ENCODE measurements at regions not wholly inside any gene's neighbourhood (a gene's known extent, or its start where the extent isn't known, plus 50 kb on each side); places are given as distances from the start of the nearest gene placed in this dataset.
"Not testable (repeated sequence)": the region's sequence is repeated elsewhere in the genome, so short reads cannot be mapped to it uniquely, and the experiment has no call there.

DNA sequence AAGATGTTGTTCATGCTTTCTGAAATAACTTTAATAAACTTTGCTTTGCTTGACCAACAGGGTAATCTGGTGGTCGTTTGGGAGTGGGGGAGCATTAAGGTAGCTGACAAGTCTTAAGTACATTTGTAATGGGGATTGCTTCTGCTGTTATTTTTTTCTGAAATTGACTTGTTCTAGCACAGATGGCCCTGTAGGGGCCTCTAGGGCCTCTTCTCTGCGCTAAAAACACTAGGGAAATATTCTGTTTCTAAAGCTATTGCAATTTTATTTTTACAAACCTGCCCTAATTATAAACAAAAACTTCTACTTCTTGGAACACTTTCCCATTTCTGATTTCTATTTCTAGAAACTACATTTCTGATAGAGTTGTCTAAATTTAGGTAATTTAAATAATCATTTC is 191.3 kb upstream of the KCNJ3 start:
- DNase-seq = no peak

GRCh38 chr2:154518872-154519271 is 179.6 kb upstream of the KCNJ3 start:
- no peak for DNase-seq

- DNase-seq = not testable (repeated sequence)
Measured at GRCh38 chr2:154520951-154521350, 177.5 kb upstream of the KCNJ3 start.

DNA sequence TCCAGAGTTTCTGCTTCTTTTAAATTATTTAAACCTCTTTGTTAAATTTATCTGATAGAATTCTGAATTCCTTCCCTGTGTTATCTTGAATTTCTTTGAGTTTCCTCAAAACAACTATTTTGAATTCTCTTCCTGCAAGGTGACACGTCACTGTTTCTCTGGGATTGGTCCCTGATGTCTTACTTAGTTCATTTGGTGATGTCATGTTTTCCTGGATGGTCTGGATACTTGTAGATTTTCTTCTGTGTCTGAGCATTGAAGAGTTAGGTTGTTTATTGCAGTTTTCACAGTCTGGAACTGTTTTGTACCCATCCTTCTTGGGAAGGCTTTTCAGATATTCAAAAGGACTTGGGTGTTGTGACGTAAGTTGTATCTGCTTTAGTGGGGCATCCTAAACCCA is 172.3 kb upstream of the KCNJ3 start:
- no peak for DNase-seq

GRCh38 chr2:154527962-154528361 is 170.5 kb upstream of the KCNJ3 start:
- no peak for DNase-seq

GRCh38 chr2:154532004-154532403 is 166.5 kb upstream of the KCNJ3 start:
- DNase-seq = no peak

DNA sequence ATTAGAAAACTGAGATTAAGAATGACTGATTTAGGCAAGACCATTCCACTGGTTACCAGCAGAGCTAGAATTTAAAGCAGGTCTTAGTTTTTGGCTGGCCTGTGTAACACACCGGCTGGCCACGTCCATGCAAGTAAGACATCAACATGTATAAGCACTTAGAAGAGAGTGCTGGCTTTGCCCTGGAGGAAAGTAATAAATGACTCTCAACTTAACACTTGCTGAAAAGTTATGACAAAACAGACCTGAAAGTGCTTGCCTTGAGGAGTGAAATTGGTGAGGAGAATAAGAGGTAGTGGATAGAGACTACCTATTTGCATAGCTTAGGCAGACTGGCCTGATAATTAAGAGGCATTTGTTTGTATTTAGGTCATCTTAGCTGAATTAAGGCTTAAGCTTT is 165.7 kb upstream of the KCNJ3 start:
- no peak for DNase-seq

- DNase-seq = no peak
Measured at GRCh38 chr2:154533300-154533940, 165.1 kb upstream of the KCNJ3 start.

DNA sequence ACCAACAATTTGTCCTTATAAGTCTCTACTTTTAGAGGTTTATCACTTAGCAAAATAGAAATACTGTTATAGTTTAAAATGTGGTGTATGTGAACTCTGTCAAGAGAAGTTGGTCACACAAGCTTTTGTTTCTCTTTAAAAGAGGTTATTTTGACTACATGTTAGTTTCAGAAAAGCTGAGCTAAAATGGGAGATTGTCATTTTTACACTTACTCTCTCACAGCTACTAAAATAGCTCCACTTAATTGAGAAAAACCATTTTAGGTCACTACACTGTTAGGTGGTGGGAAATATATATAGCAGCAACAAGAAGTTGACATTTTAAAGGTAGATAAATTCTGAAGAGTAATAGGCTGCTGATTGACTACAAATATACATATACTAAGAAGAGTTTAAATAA is 161.5 kb upstream of the KCNJ3 start:
- DNase-seq = no peak

- DNase-seq = no peak
Measured at GRCh38 chr2:154537843-154538450, 160.5 kb upstream of the KCNJ3 start.

GRCh38 chr2:154546341-154546740 is 152.2 kb upstream of the KCNJ3 start:
- DNase-seq = no peak

DNA sequence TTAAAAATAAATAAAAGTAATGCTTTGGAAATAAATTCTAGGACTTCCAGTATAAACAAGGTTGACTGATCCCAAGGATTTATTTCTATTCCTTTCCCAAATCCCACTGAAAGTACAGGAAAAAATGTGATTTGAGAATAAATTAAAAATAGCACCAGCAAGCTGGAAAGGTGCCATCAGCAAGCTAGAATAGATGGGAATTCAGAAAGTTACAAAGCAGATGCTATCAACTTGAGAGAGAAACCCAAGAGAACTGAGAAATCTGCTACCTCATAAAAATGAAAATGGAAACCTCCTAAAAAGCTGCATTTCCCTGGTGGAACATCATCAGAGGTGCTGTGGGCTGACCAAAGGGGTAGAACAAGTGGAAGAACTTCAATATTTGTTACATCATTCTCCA is 148.6 kb upstream of the KCNJ3 start:
- DNase-seq = no peak

GRCh38 chr2:154551649-154552048 is 146.8 kb upstream of the KCNJ3 start:
- DNase-seq = no peak

GRCh38 chr2:154554046-154554445 is 144.4 kb upstream of the KCNJ3 start:
- no peak for DNase-seq

DNA sequence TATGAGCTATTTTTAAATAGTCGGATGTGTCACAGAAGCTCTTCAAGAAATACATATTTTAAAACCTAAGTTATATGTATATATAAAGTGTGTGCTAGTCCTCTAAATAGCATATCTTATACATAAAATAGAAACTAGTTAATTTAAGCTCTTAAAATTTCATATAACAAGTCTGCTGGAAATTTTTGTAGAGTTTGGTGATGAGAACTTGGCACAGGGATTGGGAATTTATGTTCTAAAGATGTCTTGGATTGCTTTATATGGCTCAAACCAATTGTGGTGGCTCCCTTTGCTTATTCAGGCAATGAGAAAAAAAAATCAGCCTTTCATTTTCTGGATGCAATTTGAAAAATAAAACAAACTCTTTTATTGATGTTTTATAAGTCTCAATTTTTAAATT is 142.8 kb upstream of the KCNJ3 start:
- DNase-seq = no peak

GRCh38 chr2:154556146-154556545 is 142.3 kb upstream of the KCNJ3 start:
- no peak for DNase-seq

DNA sequence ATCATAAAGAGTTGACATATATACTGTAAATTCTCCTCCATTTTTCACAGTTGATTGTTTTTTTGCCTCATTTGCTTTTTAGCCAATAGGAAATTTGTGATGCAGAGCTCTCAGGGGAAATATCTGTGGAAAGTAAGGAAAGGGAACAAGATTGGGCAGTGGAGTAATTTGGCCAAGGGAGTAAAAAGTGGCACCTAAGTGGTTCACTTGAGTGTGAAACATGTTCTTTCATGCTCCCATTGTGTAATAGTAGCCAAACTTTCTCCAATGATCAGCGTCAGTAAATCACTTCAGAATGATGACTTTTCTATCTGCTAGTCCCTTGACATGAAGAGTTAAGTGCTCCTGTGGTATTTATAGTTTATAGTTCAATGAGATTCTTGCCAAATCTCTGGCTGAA is 141.9 kb upstream of the KCNJ3 start:
- DNase-seq = no peak

DNA sequence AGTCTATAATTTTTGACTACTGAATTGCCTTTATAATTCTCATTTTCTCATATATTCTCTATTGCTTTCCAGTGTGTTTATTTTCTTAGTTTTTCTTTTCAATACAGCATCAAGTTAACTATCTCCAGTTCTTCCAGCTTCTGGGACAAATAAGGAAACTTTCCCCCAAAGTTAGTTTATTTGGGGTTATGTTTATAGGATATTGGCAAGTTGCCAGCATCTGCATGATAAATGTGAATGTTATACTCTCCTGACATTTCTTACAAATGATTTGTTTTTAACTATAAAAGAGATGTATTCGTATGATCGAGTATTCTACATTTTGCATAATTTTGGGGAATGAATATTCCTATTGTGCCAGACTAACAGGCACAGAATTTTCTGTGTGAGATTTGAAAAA is 140.6 kb upstream of the KCNJ3 start:
- no peak for DNase-seq

DNA sequence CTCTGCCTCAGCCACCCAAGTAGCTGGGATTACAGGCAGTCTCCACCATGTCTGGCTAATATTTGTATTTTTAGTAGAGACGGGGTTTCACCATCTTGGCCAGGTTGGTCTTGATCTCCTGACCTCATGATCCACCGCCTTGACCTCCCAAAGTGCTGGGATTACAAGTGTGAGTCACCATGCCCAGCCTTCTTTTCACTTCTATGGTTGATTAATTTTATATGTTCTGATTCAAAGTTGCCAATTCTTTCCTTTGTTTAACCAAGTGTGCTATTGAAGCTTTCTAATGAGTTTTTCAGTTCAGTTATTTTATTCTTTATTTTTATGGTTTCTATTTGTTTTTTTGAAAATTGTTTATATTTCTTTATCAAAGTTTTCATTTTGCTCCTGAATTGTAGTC is 133.1 kb upstream of the KCNJ3 start:
- no peak for DNase-seq

GRCh38 chr2:154568413-154568812 is 130.1 kb upstream of the KCNJ3 start:
- DNase-seq = no peak

DNA sequence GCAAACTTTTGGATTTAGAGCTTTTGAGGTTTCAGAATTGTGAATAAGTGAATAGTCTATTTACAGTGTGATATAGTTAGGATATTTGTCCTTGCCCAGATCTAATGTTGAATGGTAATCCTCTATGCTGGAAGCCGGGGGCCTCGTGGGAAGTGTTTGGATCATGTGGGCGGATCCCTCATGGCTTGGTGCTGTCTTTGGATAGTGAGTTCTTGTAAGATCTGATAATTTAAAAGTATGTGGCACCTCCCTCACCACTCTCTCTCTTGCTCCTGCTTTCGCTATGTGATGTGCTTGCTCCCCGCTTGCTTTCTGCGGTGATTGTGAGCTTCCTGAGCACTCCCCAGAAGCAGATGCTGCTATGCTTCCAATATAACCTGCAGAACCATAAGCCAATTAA is 128.0 kb upstream of the KCNJ3 start:
- no peak for DNase-seq

DNA sequence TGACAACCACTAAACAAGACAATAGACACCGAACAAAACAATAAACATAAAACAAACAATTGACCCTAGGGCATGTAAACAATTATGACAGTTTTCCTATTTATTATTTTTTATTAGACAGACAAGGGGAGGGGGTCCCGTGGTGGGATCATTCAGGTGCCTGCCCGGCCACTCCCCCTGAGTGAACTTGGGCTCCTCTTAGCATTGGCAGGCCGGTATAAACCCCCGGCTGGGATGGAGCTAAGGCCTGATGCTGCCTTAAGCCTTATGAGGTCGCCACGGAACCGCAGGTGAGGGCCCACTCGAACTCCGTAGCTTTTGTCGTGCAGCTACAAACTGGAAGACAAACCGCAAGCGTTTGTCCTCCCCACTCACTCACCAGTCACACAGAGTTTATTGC is 121.8 kb upstream of the KCNJ3 start:
- DNase-seq = not testable (repeated sequence)

- DNase-seq = no peak
Measured at GRCh38 chr2:154577390-154577789, 121.1 kb upstream of the KCNJ3 start.

- no peak for DNase-seq
Measured at GRCh38 chr2:154580767-154581166, 117.7 kb upstream of the KCNJ3 start.

DNA sequence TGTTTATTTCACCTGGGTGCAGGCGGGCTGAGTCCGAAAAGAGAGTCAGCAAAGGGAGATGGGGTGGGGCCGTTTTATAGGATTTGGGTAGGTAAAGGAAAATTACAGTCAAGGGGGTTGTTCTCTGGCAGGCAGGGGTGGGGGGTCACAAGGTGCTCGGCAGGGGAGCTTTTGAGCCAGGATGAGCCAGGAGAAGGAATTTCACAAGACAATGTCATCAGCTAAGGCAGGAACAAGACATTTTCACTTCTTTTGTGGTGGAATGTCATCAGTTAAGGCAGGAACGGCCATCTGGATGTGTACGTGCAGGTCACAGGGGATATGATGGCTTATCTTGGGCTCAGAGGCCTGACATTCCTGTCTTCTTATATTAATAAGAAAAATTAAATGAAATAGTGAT is 115.8 kb upstream of the KCNJ3 start:
- not testable (repeated sequence) for DNase-seq
